ENCODE measurements at regions not wholly inside any gene's neighbourhood (a gene's known extent, or its start where the extent isn't known, plus 50 kb on each side); places are given as distances from the start of the nearest gene placed in this dataset.

- DNase-seq (ENCODE audit: low spot score) (no peak), ATAC-seq (no peak)
- H3K9me3 Mint-ChIP-seq, result peaks cover 11% of the 10 kb centered on the region
- TF ChIP-seq CBFB (CRISPR knock-in tag; IDR thresholded peaks at IDR 0.05; ENCODE audit: low read depth) (no peak), SMAD4 (CRISPR knock-in tag; IDR thresholded peaks at IDR 0.05) (no peak), CDX4 (CRISPR knock-in tag; IDR thresholded peaks at IDR 0.05; ENCODE audit: borderline replicate concordance) (no peak), TEAD1 (CRISPR knock-in tag; IDR thresholded peaks at IDR 0.05) (no peak), AR (CRISPR knock-in tag; IDR thresholded peaks at IDR 0.05) (no peak), ZNF263 (CRISPR knock-in tag; IDR thresholded peaks at IDR 0.05; ENCODE audit: low read depth) (no peak), ZMAT4 (CRISPR knock-in tag; IDR thresholded peaks at IDR 0.05) (no peak), STAT6 (CRISPR knock-in tag; conservative IDR thresholded peaks at IDR 0.05; ENCODE audit: low read depth) (no peak), ZNF512 (CRISPR knock-in tag; IDR thresholded peaks at IDR 0.05; ENCODE audit: borderline replicate concordance) (no peak), E2F4 (CRISPR knock-in tag; IDR thresholded peaks at IDR 0.05; ENCODE audit: borderline replicate concordance, low read depth) (no peak), ZNF396 (CRISPR knock-in tag; IDR thresholded peaks at IDR 0.05; ENCODE audit: borderline replicate concordance) (no peak), PREB (CRISPR knock-in tag; IDR thresholded peaks at IDR 0.05; ENCODE audit: borderline replicate concordance) (no peak), MLX (CRISPR knock-in tag; IDR thresholded peaks at IDR 0.05) (no peak), NR3C1 (CRISPR knock-in tag; conservative IDR thresholded peaks at IDR 0.05; ENCODE audit: low read depth) (no peak), ZNF671 (CRISPR knock-in tag; IDR thresholded peaks at IDR 0.05) (no peak), ATF6 (CRISPR knock-in tag; IDR thresholded peaks at IDR 0.05) (no peak), E2F1 (CRISPR knock-in tag; IDR thresholded peaks at IDR 0.05) (no peak)
- POLR2A ChIA-PET, result no interaction called here
- CTCF ChIA-PET, result no interaction called here
- H3K36me3 Mint-ChIP-seq, result peaks cover 5% of the 10 kb centered on the region; the same call in 1 of the 2 replicates
- H3K4me1 Mint-ChIP-seq, result no peaks in the 10 kb centered on the region
- no peak overlapping the region for H3K27ac Mint-ChIP-seq
- no peaks in the 10 kb centered on the region for H3K27me3 Mint-ChIP-seq (ENCODE audit: low read depth)
- H3K4me3 Mint-ChIP-seq, result no peak overlapping the region
Observed at GRCh38 chr13:79792716-79793115, 311.8 kb downstream of the NDFIP2 start.
